GM19035 (cell line): ENCODE measurements at regions not wholly inside any gene's neighbourhood (a gene's known extent, or its start where the extent isn't known, plus 50 kb on each side); places are given as distances from the start of the nearest gene placed in this dataset.
"Not testable (repeated sequence)": the region's sequence is repeated elsewhere in the genome, so short reads cannot be mapped to it uniquely, and the experiment has no call there.

Source experiments
- ATAC-seq: cut with Tn5 transposase; IDR thresholded peaks from one replicate; pipeline ENCODE4 v1.9.1; 2021; ENCODE audit not compliant: unreplicated experiment

DNA sequence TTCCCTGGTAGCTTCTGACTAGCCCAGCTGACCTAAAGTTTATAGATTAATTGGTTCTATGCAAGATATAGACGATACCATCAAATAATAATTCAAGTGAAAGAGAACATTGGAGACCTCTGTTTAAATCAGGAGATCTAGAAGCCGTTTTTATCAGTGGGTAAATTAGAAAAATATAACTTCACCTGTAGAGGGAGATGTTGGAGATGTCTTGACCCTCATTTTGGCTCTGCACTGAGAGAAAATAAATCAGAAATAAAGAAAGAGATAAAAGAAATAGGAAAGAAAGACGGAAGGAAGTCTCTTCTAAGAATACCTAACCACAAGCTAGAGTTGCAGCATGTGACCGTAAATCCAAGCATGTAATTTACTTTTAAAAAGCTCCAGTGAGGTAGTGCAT is 684.5 kb downstream of the C12orf50 start:
- no peak for ATAC-seq

DNA sequence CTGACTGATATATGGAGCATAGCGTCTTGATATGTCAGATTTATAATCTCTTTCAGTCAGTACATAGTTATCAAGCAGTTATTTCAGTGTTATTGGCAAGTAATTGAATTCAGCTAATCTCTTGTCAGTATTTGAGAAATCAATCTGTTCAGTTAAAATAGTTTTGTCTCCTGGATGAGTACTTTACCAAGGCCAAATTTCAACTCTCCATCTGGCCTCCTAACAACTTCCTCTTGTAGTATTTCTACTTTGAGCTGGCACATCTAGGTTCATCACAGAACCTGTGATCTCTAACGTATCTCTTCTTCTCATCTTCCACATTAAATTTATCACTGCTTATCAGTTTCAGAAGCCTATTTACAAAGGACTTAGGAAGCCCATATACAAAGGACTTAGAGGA is 690.5 kb downstream of the C12orf50 start:
- no peak for ATAC-seq

- ATAC-seq, result no peak
These were observed 692.3 kb downstream of the C12orf50 start for GRCh38 chr12:87336814-87337336.

DNA sequence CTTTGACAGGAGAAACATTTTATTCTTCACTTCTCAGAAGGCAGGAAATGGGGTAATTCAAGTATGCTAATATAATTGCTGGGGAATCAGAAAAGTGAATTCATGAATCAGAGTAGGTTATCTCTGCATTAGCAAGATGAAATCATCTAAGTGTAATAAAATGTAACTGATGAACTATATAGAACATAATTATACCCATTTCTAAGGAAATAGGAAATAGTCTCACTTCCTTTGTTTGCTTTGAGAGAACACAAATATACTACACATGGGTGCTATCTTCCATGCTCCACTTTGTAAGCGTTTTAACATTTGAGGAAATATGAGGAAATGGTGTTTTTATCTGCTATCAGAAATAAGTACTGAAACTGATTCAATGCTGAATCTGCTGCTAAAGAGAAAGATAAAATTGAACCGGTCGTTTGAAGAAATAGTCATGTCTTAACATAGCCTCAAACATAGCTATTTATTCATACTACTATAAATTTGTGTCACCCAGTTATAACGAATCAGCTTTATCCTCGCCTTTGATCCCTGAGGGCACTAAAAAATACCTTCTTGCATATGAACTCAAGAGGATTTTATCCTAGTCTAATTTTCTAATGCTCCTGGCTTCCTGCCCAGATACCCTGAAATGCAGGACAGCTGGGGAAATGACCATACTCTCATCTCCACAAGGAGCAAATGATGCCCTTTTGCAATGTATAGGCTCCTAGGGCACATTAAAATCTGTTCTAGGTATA is 696.0 kb downstream of the C12orf50 start:
- ATAC-seq, result no peak

DNA sequence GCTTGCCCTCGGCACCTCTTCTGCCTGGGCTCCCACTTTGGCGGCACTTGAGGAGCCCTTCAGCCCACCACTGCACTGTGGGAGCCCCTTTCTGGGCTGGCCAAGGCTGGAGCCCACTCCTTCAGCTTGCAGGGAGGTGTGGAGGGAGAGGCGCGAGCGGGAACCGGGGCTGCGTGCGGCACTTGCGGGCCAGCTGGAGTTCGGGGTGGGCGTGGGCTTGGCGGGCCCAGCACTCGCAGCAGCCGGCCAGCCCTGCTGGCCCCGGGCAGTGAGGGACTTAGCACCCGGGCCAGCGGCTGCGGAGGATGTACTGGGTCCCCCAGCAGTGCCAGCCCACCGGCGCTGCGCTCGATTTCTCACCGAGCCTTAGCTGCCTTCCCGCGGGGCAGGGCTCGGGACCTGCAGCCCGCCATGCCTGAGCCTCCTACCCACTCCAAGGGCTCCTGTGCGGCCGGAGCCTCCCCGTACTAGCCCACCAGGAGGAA is 699.1 kb downstream of the C12orf50 start:
- not testable (repeated sequence) for ATAC-seq

DNA sequence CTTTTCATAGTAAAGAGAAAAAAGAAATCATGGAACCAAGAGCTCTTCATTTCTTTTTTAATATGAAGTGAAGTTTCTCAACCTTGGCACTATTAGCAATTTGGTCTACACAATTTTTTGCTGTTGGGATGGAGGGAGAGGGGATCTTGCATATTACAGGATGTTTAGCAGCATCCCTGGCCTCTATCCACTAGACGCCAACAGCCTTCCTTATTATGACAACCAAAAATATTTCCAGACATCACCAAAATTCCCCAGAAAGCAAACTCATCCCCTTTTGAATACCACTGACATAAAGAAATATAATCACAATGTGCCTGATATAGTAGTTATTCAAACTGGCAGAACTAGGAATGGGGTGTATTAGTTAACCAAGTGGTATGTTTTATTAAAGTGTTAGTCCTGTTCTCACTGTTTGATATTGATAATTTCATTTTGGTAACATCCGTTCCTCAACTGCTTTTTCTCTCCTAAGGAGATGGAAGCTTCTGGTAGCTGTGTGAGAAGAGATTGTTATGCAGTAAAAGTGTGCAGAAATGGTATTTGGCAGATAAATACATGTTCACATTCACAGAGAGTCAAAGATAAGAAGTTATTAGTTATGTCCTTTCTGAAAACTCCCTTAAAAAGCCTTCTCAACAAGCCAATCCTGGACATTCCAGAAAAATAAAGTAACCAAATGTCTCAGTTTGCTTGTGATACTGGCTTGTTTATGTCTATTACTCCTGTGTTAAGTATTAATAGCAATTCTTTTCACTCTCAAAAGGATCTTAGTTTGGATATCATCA is 699.9 kb downstream of the C12orf50 start:
- ATAC-seq, result no peak

DNA sequence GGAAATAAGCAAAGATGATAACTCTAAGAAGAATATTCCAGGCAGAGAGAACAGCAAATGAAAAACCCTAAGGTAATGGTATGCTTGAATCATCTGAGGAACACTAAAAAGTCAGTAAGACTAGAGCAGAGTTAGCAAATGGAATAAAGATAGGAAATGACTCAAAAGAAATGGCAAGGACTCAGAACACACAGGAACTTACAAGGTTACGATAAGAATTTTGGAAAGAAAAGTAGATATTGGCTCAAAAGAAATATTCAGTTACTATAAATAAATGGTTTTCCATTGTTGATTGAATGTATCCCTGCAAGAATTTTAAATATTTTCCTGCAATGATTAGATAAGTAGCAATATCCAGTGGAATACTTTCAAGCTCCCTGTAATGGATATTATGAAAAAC is 705.8 kb downstream of the C12orf50 start:
- ATAC-seq, result no peak

GRCh38 chr12:87320724-87321123 is 708.5 kb downstream of the C12orf50 start:
- no peak for ATAC-seq

DNA sequence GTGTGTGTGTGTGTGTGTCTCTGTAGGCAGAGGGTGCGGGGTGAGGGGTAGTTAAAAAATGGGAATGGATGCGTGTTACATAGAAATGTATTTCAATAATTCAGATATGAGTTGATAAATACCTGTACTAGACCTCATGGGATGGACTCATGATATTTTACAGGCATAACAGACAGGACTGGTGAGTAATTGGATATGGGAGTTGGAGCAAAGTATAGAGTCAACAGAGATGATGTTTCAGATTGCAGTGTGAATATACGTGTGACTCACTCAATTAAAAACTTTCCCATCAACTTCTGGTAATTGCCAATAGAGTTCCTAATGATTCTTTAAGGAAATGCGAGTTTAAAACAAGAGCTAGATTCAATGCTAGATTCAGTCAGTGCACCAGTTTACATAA is 711.9 kb downstream of the C12orf50 start:
- ATAC-seq, result no peak

DNA sequence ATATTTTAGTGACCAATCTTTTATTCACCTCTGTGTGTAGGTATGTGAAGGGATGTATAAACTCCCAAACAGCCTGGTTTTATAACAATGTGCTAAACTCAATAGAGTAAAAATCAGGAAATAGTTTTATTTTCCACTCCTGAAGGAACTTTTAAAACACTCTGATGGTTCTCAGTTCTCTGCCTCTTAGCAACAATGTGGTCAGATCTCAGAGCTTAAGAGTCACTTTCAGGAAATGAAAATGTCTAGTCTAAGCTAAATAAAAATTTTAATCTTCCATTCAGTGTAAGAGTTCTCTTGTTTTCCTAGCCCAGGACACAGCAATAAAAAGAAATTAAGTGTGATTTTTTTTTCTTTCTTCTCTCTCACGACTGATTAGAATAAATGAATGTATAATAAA is 718.0 kb downstream of the C12orf50 start:
- ATAC-seq, result no peak

GRCh38 chr12:87310126-87310525 is 719.1 kb downstream of the C12orf50 start:
- no peak for ATAC-seq

DNA sequence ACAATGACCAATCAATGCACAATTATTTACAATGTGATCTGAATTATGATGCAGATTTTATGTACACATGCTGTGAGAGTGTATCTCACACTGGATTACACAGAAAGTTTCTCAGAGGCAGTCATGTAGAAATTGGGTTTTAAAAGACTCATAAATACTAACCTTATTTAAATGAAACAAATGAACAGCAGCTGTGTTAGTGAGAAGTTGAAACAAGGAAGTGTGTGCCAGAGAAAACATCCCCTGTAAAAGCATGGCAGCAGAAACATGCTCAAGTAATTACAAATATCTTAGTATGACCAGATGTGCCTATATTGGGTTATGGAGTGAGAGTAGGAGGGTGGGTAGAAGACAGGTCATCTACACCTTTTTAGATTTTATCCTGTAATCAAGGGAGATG is 723.7 kb downstream of the C12orf50 start:
- no peak for ATAC-seq

DNA sequence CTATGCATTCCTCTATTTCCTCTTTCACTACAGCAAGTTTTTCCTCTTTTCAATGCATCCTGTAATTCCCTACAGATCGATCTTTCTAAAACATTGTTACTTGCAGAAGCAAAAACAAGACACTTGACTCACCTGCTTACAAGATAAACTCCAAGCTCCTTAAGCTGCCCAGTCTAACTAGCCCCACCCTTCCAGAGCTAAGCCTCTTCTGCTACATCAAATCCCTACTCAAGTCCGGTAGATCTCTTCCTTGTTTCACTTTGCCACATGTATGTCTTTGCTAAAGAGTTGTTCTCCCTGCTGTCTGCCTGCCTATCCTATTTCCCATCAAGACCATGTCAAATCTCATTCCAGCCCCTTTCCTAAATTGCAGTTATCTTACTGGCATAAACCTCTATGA is 724.8 kb downstream of the C12orf50 start:
- no peak for ATAC-seq

GRCh38 chr12:87303396-87304012 is 725.7 kb downstream of the C12orf50 start:
- no peak for ATAC-seq

GRCh38 chr12:87302126-87302745 is 727.0 kb downstream of the C12orf50 start:
- ATAC-seq, result no peak

GRCh38 chr12:87290505-87290904 is 738.7 kb downstream of the C12orf50 start:
- no peak for ATAC-seq

DNA sequence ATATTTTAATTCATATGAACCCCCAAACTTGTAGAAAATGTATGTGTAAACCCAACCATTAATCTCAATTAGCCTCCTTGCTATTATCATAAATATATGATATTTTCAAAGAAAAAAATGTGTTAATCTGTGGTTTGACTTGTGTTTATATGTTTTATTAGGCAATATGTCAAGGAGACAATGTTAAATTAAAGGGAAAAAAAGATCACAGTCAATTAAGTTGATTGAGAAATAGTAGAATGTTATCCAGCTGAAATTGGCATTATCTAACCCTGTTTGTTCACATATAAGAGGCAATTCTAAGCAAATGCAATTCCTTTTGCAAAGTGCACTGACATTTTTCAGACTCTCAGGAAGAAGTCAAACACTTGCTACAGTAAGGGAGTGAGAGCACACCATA is 745.3 kb downstream of the C12orf50 start:
- no peak for ATAC-seq

GRCh38 chr12:87283111-87283510 is 746.1 kb downstream of the C12orf50 start:
- no peak for ATAC-seq

DNA sequence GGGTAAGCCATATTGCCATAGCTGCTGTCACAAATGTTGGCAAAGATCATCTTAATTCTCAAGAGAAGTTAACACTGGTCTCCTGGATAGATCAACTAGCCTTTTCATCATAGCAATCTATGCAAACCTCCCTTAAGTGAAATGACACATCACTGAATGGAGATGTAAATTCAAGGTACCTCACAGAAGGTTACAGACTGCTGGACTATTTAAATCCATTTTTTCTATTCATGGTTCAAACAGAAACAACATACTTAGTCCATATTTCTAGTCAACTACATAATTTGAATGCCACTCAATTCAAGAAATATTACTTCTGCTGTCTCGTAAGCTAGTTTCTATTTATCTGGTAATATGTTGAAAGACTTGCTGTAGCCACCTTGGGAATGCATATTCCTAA is 748.3 kb downstream of the C12orf50 start:
- ATAC-seq, result peak; percentile 34

DNA sequence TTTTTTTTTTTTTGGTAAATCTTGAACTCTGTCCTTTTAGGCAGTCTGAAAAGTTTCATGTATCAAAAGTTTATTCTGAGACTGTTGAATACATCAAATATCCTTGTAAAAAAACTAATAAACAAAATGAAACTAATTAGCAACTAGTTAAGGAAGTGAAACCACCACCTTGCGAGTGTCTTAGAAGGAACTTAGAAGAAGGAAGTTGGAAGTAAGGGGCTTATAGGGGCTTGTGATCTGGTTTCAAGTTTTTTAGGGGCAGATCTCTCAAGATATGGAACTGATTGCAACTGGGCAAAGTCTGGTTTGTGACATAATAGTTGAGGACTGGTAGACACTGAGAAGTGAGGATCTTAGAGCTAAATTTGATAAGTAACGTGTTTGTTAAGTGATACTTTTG is 748.8 kb downstream of the C12orf50 start:
- ATAC-seq, result peak; percentile 84

GRCh38 chr12:87274594-87275245 is 754.5 kb downstream of the C12orf50 start:
- ATAC-seq, result no peak
